ENCODE measurements at regions not wholly inside any gene's neighbourhood (a gene's known extent, or its start where the extent isn't known, plus 50 kb on each side); places are given as distances from the start of the nearest gene placed in this dataset.

- TF ChIP-seq POLR2A (IDR thresholded peaks at IDR 0.05; ENCODE audit: low read depth, low read length) (no peak), JUN (IDR thresholded peaks at IDR 0.05; ENCODE audit: borderline replicate concordance, insufficient read depth, insufficient read length, low read depth) (no peak), MAX (IDR thresholded peaks at IDR 0.05; ENCODE audit: insufficient read depth, insufficient read length) (no peak), MYC (IDR thresholded peaks at IDR 0.05; ENCODE audit: low read depth, low read length) (no peak), POLR2AphosphoS5 (IDR thresholded peaks at IDR 0.05; ENCODE audit: insufficient read depth, low read depth, low read length) (no peak)
- TF ChIP-seq, protein P1, sequence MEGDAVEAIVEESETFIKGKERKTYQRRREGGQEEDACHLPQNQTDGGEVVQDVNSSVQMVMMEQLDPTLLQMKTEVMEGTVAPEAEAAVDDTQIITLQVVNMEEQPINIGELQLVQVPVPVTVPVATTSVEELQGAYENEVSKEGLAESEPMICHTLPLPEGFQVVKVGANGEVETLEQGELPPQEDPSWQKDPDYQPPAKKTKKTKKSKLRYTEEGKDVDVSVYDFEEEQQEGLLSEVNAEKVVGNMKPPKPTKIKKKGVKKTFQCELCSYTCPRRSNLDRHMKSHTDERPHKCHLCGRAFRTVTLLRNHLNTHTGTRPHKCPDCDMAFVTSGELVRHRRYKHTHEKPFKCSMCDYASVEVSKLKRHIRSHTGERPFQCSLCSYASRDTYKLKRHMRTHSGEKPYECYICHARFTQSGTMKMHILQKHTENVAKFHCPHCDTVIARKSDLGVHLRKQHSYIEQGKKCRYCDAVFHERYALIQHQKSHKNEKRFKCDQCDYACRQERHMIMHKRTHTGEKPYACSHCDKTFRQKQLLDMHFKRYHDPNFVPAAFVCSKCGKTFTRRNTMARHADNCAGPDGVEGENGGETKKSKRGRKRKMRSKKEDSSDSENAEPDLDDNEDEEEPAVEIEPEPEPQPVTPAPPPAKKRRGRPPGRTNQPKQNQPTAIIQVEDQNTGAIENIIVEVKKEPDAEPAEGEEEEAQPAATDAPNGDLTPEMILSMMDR (IDR thresholded peaks at IDR 0.05; ENCODE audit: extremely low read depth in 1 of 2, insufficient read depth in 1 of 2, low read depth in 1 of 2, low read length in 2 of 2), result no peak
Observed at GRCh38 chr5:21672360-21672759, 1180.8 kb downstream of the CDH12 start.

Data from endothelial cell of umbilical vein (primary cell).